HL-60/S4 (cell line): ENCODE measurements at regions not wholly inside any gene's neighbourhood (a gene's known extent, or its start where the extent isn't known, plus 50 kb on each side); places are given as distances from the start of the nearest gene placed in this dataset.
"Not testable (repeated sequence)": the region's sequence is repeated elsewhere in the genome, so short reads cannot be mapped to it uniquely, and the experiment has no call there.

Experiments used
- in situ Hi-C: fragments of 300-500 bp; cut with MboI; formaldehyde crosslinking; loops from 2 replicates; pipeline ENCODE4 v1.14.3; 2022; ENCODE audit warnings: low sequenced_read_pairs

- in situ Hi-C loops, result loop anchor here (10.0 kb wide), 2 partner anchors 143 to 293 kb away; no protein-coding TSS in a partner anchor
These were observed 381.1 kb downstream of the SEC23A start for GRCh38 chr14:38721822-38722431.

GRCh38 chr14:38718519-38718918 lies 384.5 kb downstream of the SEC23A start:
- in situ Hi-C loops, result no loop called here

GRCh38 chr14:38716926-38717325 lies 386.1 kb downstream of the SEC23A start:
- in situ Hi-C loops, result no loop called here

GRCh38 chr14:38710881-38711280 lies 392.2 kb downstream of the SEC23A start:
- in situ Hi-C loops, result no loop called here

- in situ Hi-C loops, result no loop called here
These were observed 392.8 kb downstream of the SEC23A start for GRCh38 chr14:38710196-38710595.

- in situ Hi-C loops, result no loop called here
These were observed 397.8 kb downstream of the SEC23A start for GRCh38 chr14:38705220-38705619.

GRCh38 chr14:38704220-38704619 lies 398.8 kb downstream of the SEC23A start:
- in situ Hi-C loops, result no loop called here

- in situ Hi-C loops, result no loop called here
These were observed 406.1 kb downstream of the SEC23A start for GRCh38 chr14:38696925-38697324.

GRCh38 chr14:38693423-38693822 lies 409.6 kb downstream of the SEC23A start:
- in situ Hi-C loops, result no loop called here

- in situ Hi-C loops, result no loop called here
These were observed 413.1 kb upstream of the CLEC14A start for GRCh38 chr14:38669027-38669426.

- in situ Hi-C loops, result no loop called here
These were observed 407.5 kb upstream of the CLEC14A start for GRCh38 chr14:38663382-38663781.

GRCh38 chr14:38662781-38663180 lies 406.9 kb upstream of the CLEC14A start:
- in situ Hi-C loops, result no loop called here

- in situ Hi-C loops, result no loop called here
These were observed 390.5 kb upstream of the CLEC14A start for GRCh38 chr14:38646391-38646790.

- in situ Hi-C loops, result not testable (repeated sequence)
These were observed 379.0 kb upstream of the CLEC14A start for GRCh38 chr14:38634913-38635312.

- in situ Hi-C loops, result no loop called here
These were observed 373.5 kb upstream of the CLEC14A start for GRCh38 chr14:38629412-38629811.

- in situ Hi-C loops, result no loop called here
These were observed 371.3 kb upstream of the CLEC14A start for GRCh38 chr14:38627163-38627562.

- in situ Hi-C loops, result no loop called here
These were observed 367.8 kb upstream of the CLEC14A start for GRCh38 chr14:38623661-38624060.

- in situ Hi-C loops, result no loop called here
These were observed 362.6 kb upstream of the CLEC14A start for GRCh38 chr14:38618514-38618913.

GRCh38 chr14:38616959-38617358 lies 361.1 kb upstream of the CLEC14A start:
- in situ Hi-C loops, result no loop called here

- in situ Hi-C loops, result no loop called here
These were observed 356.0 kb upstream of the CLEC14A start for GRCh38 chr14:38611928-38612327.

GRCh38 chr14:38608244-38608643 lies 352.4 kb upstream of the CLEC14A start:
- in situ Hi-C loops, result no loop called here

- in situ Hi-C loops, result no loop called here
These were observed 349.6 kb upstream of the CLEC14A start for GRCh38 chr14:38605193-38606114.
